ENCODE measurements at regions not wholly inside any gene's neighbourhood (a gene's known extent, or its start where the extent isn't known, plus 50 kb on each side); places are given as distances from the start of the nearest gene placed in this dataset.

- DNase-seq: no peak
- no peaks in the 10 kb centered on the region for H3K27me3 ChIP-seq (ENCODE audit: control insufficient read depth, insufficient read depth, low read length)
- H3K4me3 ChIP-seq (ENCODE audit: insufficient read depth, low read depth, low read length): no peak overlapping the region
- no peaks in the 10 kb centered on the region for H3K36me3 ChIP-seq (replicated peaks; ENCODE audit: control insufficient read depth, insufficient read depth, low read length)
Measured at GRCh38 chr2:144673456-144673855, 153.5 kb upstream of the ZEB2 start.

- Histone ChIP-seq H3K27me3 (ENCODE audit: control insufficient read depth, insufficient read depth, low read length) (no peaks in the 10 kb centered on the region), H3K4me3 (ENCODE audit: insufficient read depth, low read depth, low read length) (no peak overlapping the region), H3K36me3 (replicated peaks; ENCODE audit: control insufficient read depth, insufficient read depth, low read length) (no peaks in the 10 kb centered on the region)
- DNase-seq: no peak
Measured at GRCh38 chr2:144671695-144672455, 152.0 kb upstream of the ZEB2 start.

GRCh38 chr2:144670738-144671137 lies 150.8 kb upstream of the ZEB2 start:
- DNase-seq: no peak
- Histone ChIP-seq H3K36me3 (replicated peaks; ENCODE audit: control insufficient read depth, insufficient read depth, low read length) (no peaks in the 10 kb centered on the region), H3K4me3 (ENCODE audit: insufficient read depth, low read depth, low read length) (no peak overlapping the region), H3K27me3 (ENCODE audit: control insufficient read depth, insufficient read depth, low read length) (no peaks in the 10 kb centered on the region)

GRCh38 chr2:144670080-144670479 lies 150.2 kb upstream of the ZEB2 start:
- no peak overlapping the region for H3K4me3 ChIP-seq (ENCODE audit: insufficient read depth, low read depth, low read length)
- H3K36me3 ChIP-seq (replicated peaks; ENCODE audit: control insufficient read depth, insufficient read depth, low read length): no peaks in the 10 kb centered on the region
- DNase-seq: no peak
- no peaks in the 10 kb centered on the region for H3K27me3 ChIP-seq (ENCODE audit: control insufficient read depth, insufficient read depth, low read length)

GRCh38 chr2:144669196-144669987 lies 149.5 kb upstream of the ZEB2 start:
- Histone ChIP-seq H3K4me3 (ENCODE audit: insufficient read depth, low read depth, low read length) (no peak overlapping the region), H3K27me3 (ENCODE audit: control insufficient read depth, insufficient read depth, low read length) (no peaks in the 10 kb centered on the region), H3K36me3 (replicated peaks; ENCODE audit: control insufficient read depth, insufficient read depth, low read length) (no peaks in the 10 kb centered on the region)
- DNase-seq: no peak

GRCh38 chr2:144668493-144669110 lies 148.7 kb upstream of the ZEB2 start:
- no peaks in the 10 kb centered on the region for H3K27me3 ChIP-seq (ENCODE audit: control insufficient read depth, insufficient read depth, low read length)
- no peak overlapping the region for H3K4me3 ChIP-seq (ENCODE audit: insufficient read depth, low read depth, low read length)
- H3K36me3 ChIP-seq (replicated peaks; ENCODE audit: control insufficient read depth, insufficient read depth, low read length): no peaks in the 10 kb centered on the region
- DNase-seq: no peak

- DNase-seq: no peak
- Histone ChIP-seq H3K36me3 (replicated peaks; ENCODE audit: control insufficient read depth, insufficient read depth, low read length) (no peaks in the 10 kb centered on the region), H3K4me3 (ENCODE audit: insufficient read depth, low read depth, low read length) (no peak overlapping the region), H3K27me3 (ENCODE audit: control insufficient read depth, insufficient read depth, low read length) (no peaks in the 10 kb centered on the region)
Measured at GRCh38 chr2:144666032-144666431, 146.1 kb upstream of the ZEB2 start.

GRCh38 chr2:144663207-144663606 lies 143.3 kb upstream of the ZEB2 start:
- no peak for DNase-seq
- H3K27me3 ChIP-seq (ENCODE audit: control insufficient read depth, insufficient read depth, low read length): no peaks in the 10 kb centered on the region
- no peaks in the 10 kb centered on the region for H3K36me3 ChIP-seq (replicated peaks; ENCODE audit: control insufficient read depth, insufficient read depth, low read length)
- no peak overlapping the region for H3K4me3 ChIP-seq (ENCODE audit: insufficient read depth, low read depth, low read length)

GRCh38 chr2:144660518-144661316 lies 140.8 kb upstream of the ZEB2 start:
- no peak for DNase-seq
- no peaks in the 10 kb centered on the region for H3K27me3 ChIP-seq (ENCODE audit: control insufficient read depth, insufficient read depth, low read length)
- H3K36me3 ChIP-seq (replicated peaks; ENCODE audit: control insufficient read depth, insufficient read depth, low read length): no peaks in the 10 kb centered on the region
- H3K4me3 ChIP-seq (ENCODE audit: insufficient read depth, low read depth, low read length): no peak overlapping the region

- Histone ChIP-seq H3K4me3 (ENCODE audit: insufficient read depth, low read depth, low read length) (no peak overlapping the region), H3K27me3 (ENCODE audit: control insufficient read depth, insufficient read depth, low read length) (no peaks in the 10 kb centered on the region), H3K36me3 (replicated peaks; ENCODE audit: control insufficient read depth, insufficient read depth, low read length) (no peaks in the 10 kb centered on the region)
- no peak for DNase-seq
Measured at GRCh38 chr2:144659731-144660275, 139.9 kb upstream of the ZEB2 start.

- no peaks in the 10 kb centered on the region for H3K36me3 ChIP-seq (replicated peaks; ENCODE audit: control insufficient read depth, insufficient read depth, low read length)
- H3K4me3 ChIP-seq (ENCODE audit: insufficient read depth, low read depth, low read length): no peak overlapping the region
- no peaks in the 10 kb centered on the region for H3K27me3 ChIP-seq (ENCODE audit: control insufficient read depth, insufficient read depth, low read length)
- DNase-seq: no peak
Measured at GRCh38 chr2:144654523-144654922, 134.6 kb upstream of the ZEB2 start.

- Histone ChIP-seq H3K27me3 (ENCODE audit: control insufficient read depth, insufficient read depth, low read length) (no peaks in the 10 kb centered on the region), H3K4me3 (ENCODE audit: insufficient read depth, low read depth, low read length) (no peak overlapping the region), H3K36me3 (replicated peaks; ENCODE audit: control insufficient read depth, insufficient read depth, low read length) (no peaks in the 10 kb centered on the region)
- DNase-seq: no peak
Measured at GRCh38 chr2:144650907-144651306, 131.0 kb upstream of the ZEB2 start.

GRCh38 chr2:144648837-144649465 lies 129.0 kb upstream of the ZEB2 start:
- H3K4me3 ChIP-seq (ENCODE audit: insufficient read depth, low read depth, low read length): no peak overlapping the region

More at GRCh38 chr2:144648837-144649465, 129.0 kb upstream of the ZEB2 start:
- no peaks in the 10 kb centered on the region for H3K27me3 ChIP-seq (ENCODE audit: control insufficient read depth, insufficient read depth, low read length)
- H3K36me3 ChIP-seq (replicated peaks; ENCODE audit: control insufficient read depth, insufficient read depth, low read length): no peaks in the 10 kb centered on the region
- peak; percentile 6 for DNase-seq

Measured in H7 (cell line).